ENCODE measurements at regions not wholly inside any gene's neighbourhood (a gene's known extent, or its start where the extent isn't known, plus 50 kb on each side); places are given as distances from the start of the nearest gene placed in this dataset.
A peak's percentile ranks its signal among the peaks of the same experiment; 100 is the strongest.

GRCh38 chr2:8544786-8545694 lies 136.8 kb upstream of the ID2 start (continued):
- no peak for TF ChIP-seq ZNF740 (CRISPR knock-in tag; IDR thresholded peaks at IDR 0.05)
- TF ChIP-seq ZNF740 (tag; IDR thresholded peaks at IDR 0.05), result no peak
- 0 out of 2 replicates have a peak, but pooled peaks have one; percentile 13 for TF ChIP-seq ZEB2 (IDR thresholded peaks at IDR 0.05)
- no peak for TF ChIP-seq ZNF124 (CRISPR knock-in tag; IDR thresholded peaks at IDR 0.05)
- TF ChIP-seq POLR2G (IDR thresholded peaks at IDR 0.05; ENCODE audit: low read depth, low read length), result peak; percentile 71
- TF ChIP-seq ZNF75A (CRISPR knock-in tag; IDR thresholded peaks at IDR 0.05), result 0 out of 2 replicates have a peak, but pooled peaks have one; percentile 37
- no peak for TF ChIP-seq ETV5 (CRISPR knock-in tag; IDR thresholded peaks at IDR 0.05; ENCODE audit: low read depth)
- TF ChIP-seq ZNF639 (CRISPR knock-in tag; conservative IDR thresholded peaks at IDR 0.05 in 1 of 2, IDR thresholded peaks at IDR 0.05 in 1 of 2), result no peak
- TF ChIP-seq ZNF584 (CRISPR knock-in tag; IDR thresholded peaks at IDR 0.05; ENCODE audit: low read depth), result no peak
- peak; percentile 61 to 73 (median 64); a peak in 5 of 6 replicates for TF ChIP-seq CTCF (IDR thresholded peaks at IDR 0.05 in 2 of 3, conservative IDR thresholded peaks at IDR 0.05 in 1 of 3; ENCODE audit: insufficient read depth in 2 of 3, low read depth in 1 of 3, low read length in 3 of 3)
- TF ChIP-seq ELF1 (tag; IDR thresholded peaks at IDR 0.05), result no peak

All from K562 (cell line).